ENCODE measurements at regions not wholly inside any gene's neighbourhood (a gene's known extent, or its start where the extent isn't known, plus 50 kb on each side); places are given as distances from the start of the nearest gene placed in this dataset.

DNA sequence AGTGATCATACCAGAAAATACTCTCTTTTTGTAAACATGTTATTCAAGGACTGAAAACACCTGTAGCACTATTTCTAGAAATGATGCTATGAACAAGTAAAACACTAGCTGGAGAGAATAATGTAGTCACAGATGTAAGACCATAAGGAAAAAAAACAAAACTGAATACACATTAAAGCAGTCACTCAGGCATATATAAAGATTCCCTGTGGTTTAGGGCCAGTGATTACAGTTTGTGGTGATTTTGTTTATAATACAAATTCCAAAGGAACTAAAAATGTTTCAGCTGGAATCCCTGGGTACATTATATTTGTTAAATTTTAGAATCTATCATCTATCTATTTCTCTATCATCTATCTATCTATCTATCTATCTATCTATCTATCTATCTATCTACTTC lies 777.8 kb upstream of the FRG1 start:
- Histone ChIP-seq H3K4me3 (no peak overlapping the region), H3K9me3 (no peaks in the 10 kb centered on the region), H3K36me3 (no peaks in the 10 kb centered on the region), H4K20me1 (no peaks in the 10 kb centered on the region), H3K9ac (no peak overlapping the region), H3K4me1 (peaks cover 11% of the 10 kb centered on the region; the same call in 1 of the 2 replicates), H3K27me3 (no peaks in the 10 kb centered on the region), H3K4me2 (no peak overlapping the region), H3K27ac (no peak overlapping the region)
- no peak for TF ChIP-seq Cebpa-rat (IDR thresholded peaks at IDR 0.05)

DNA sequence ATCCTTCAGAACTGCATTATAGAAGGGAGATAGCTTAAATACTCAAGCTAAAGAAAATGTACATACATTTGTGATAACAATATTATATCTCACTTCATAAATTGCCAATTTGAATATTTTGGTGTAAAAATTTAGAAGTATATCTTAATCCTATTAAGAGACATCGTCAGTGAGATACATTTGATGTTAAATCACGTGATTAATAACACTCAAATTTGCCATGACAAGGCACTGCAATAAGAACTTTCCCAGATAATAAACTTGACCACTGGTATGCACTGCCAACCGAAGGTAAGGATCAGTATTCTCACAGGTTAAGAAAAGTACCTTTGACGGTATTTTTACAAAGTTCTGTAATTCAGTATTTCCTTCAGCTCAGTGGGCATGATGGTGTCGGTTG lies 764.7 kb upstream of the FRG1 start:
- H4K20me1 ChIP-seq, result no peaks in the 10 kb centered on the region
- TF ChIP-seq Cebpa-rat (IDR thresholded peaks at IDR 0.05), result no peak
- no peak overlapping the region for H3K9ac ChIP-seq
- H3K4me3 ChIP-seq, result no peak overlapping the region
- no peak overlapping the region for H3K27ac ChIP-seq
- no peak overlapping the region for H3K4me2 ChIP-seq
- no peaks in the 10 kb centered on the region for H3K27me3 ChIP-seq
- H3K4me1 ChIP-seq, result peaks cover 4% of the 10 kb centered on the region; the same call in 1 of the 2 replicates
- H3K9me3 ChIP-seq, result no peaks in the 10 kb centered on the region
- H3K36me3 ChIP-seq, result no peaks in the 10 kb centered on the region

DNA sequence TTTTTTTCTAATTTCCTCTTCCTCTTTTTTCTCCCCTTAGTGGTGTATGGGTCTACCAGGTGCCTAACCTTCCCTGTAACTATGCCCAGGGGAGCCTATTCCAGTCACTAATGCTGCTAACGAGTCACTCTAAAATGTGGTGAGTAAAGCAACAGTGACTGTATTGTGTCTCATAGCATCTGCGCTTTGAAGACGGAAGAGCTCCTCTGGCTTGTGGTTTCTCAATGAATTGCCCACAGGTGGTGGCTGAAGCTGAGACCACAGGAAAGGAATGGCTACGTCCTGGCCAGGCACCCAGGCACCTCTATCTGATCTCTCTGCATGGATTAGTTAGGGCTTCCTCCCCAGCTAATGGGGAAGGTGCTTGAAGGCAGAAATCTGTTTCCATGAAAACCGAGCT lies 763.5 kb upstream of the FRG1 start:
- H3K27ac ChIP-seq, result no peak overlapping the region
- no peaks in the 10 kb centered on the region for H4K20me1 ChIP-seq
- no peaks in the 10 kb centered on the region for H3K27me3 ChIP-seq
- no peak overlapping the region for H3K4me2 ChIP-seq
- H3K9ac ChIP-seq, result no peak overlapping the region
- no peak overlapping the region for H3K4me3 ChIP-seq
- H3K9me3 ChIP-seq, result no peaks in the 10 kb centered on the region
- peaks cover 4% of the 10 kb centered on the region; the same call in 1 of the 2 replicates for H3K4me1 ChIP-seq
- H3K36me3 ChIP-seq, result no peaks in the 10 kb centered on the region
- TF ChIP-seq Cebpa-rat (IDR thresholded peaks at IDR 0.05), result no peak

DNA sequence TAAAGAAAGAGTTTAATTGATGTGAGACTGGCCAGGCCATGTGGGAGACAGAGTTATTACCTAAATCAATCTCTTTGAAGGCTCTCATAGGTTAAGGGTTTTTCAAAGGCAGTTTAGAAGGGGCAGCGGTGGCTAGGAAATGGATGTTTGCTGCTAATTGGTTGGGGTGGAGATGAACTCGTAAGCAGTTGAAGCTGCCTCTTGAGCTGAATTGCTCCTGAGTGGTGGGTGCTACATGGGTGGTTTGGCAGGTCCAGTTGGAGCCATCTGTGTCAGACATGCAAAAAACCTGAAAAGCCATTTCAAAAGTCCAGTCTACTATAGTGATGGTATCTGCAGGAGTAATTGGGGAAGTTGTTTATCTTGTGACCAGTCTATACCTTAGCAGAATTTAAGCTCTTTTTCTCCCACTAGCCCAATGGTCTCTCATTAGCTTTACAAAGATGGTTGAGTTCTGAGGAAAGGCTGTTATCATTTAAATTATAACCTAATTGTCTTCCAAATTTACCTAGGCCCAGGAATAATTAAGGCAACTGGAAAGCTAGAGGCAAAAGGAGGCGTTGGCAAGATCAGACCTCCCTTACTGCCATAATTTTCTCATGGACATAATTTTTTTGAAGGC lies 762.4 kb upstream of the FRG1 start:
- H3K9me3 ChIP-seq, result no peaks in the 10 kb centered on the region
- H3K27ac ChIP-seq, result no peak overlapping the region
- H3K4me1 ChIP-seq, result peaks cover 4% of the 10 kb centered on the region; the same call in 1 of the 2 replicates
- no peaks in the 10 kb centered on the region for H3K36me3 ChIP-seq
- H4K20me1 ChIP-seq, result no peaks in the 10 kb centered on the region
- no peaks in the 10 kb centered on the region for H3K27me3 ChIP-seq
- no peak overlapping the region for H3K4me3 ChIP-seq
- TF ChIP-seq Cebpa-rat (IDR thresholded peaks at IDR 0.05), result no peak
- no peak overlapping the region for H3K9ac ChIP-seq
- no peak overlapping the region for H3K4me2 ChIP-seq

DNA sequence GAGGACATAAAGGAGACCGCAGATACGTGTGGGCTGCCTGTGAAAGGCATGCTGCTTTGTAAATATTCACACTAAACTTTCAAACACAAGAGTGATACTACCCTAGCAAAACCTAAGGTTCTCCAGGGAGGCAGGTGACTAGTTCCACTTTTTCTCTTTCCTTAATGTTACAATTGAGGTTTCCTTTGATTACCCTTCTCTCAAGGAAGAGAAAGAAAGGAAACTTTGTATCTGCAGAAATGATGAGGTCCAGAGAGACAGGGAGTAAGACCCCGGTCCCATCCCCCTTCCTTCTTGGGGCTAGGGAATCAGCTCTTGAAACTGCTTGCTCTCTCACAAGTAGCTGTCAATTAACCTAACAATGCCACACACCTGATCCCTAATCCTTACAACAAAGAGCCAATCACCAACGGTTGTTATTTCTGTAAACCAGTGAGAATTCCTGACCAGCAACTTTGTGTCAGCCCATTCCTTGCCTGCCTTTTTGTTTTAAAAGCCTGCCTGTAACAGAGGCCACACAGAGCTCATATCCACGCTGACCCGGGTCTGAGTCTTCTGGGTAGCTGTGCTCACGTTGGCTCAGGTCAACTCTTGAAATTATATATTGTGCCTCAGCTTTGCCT lies 754.8 kb upstream of the FRG1 start:
- no peak overlapping the region for H3K4me3 ChIP-seq
- no peaks in the 10 kb centered on the region for H4K20me1 ChIP-seq
- H3K36me3 ChIP-seq, result no peaks in the 10 kb centered on the region
- no peak overlapping the region for H3K9ac ChIP-seq
- no peak overlapping the region for H3K4me2 ChIP-seq
- H3K9me3 ChIP-seq, result peaks cover 19% of the 10 kb centered on the region
- H3K27ac ChIP-seq, result no peak overlapping the region
- TF ChIP-seq Cebpa-rat (IDR thresholded peaks at IDR 0.05), result no peak
- no peaks in the 10 kb centered on the region for H3K4me1 ChIP-seq
- no peaks in the 10 kb centered on the region for H3K27me3 ChIP-seq

DNA sequence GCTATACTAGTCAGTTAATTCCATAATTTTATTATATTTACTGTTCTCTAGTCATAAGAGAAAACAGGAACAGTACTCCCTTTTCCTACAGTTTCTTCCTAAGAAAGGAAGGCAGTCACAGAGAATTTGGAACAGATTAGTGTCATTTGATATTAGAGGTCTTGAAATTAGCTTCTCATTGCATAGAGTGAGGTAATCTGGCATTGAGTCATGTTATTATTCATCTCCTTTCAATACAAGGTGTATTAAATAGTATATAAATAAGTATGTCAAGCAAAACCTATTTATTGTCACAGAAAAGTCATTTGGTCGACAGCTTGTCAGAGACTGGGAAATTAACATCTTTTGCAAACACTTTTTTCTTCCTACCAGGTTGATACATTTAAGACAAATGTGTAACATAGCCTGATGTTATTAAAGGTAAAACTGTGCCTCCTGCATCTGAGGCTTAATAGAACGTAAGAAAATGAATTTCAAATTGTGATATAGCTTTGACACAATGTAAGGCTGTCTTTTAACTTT lies 753.1 kb upstream of the FRG1 start:
- H3K9me3 ChIP-seq, result peaks cover 22% of the 10 kb centered on the region
- H3K27ac ChIP-seq, result no peak overlapping the region
- TF ChIP-seq Cebpa-rat (IDR thresholded peaks at IDR 0.05), result no peak

DNA sequence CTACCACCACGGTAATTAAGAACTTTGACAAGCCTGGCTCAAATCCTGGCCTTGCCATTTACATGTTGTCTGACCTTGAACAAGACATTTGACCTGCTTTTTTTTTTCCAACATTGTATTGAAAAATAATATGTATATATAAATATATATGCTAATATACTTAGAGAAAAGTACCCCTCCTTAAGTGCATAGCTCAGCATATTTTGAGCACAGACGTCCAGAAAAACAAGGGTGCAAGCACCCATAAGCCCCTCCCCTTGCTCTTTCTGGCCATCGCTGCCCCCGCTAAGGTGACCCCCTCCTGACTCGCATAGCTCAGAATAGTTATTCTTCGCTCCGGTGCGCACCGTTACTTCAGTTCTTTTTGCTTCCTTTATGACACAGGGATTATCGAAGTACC lies 742.0 kb upstream of the FRG1 start:
- Histone ChIP-seq H3K9ac (no peak overlapping the region), H3K4me2 (no peak overlapping the region), H3K36me3 (no peaks in the 10 kb centered on the region), H3K27me3 (no peaks in the 10 kb centered on the region), H4K20me1 (no peaks in the 10 kb centered on the region), H3K27ac (no peak overlapping the region), H3K4me3 (no peak overlapping the region), H3K4me1 (peaks cover 17% of the 10 kb centered on the region), H3K9me3 (no peaks in the 10 kb centered on the region)
- TF ChIP-seq Cebpa-rat (IDR thresholded peaks at IDR 0.05), result no peak

More for the DNA sequence above, 753.1 kb upstream of the FRG1 start:
- no peak overlapping the region for H3K4me3 ChIP-seq
- no peaks in the 10 kb centered on the region for H3K4me1 ChIP-seq
- no peaks in the 10 kb centered on the region for H3K27me3 ChIP-seq
- H4K20me1 ChIP-seq, result no peaks in the 10 kb centered on the region
- H3K9ac ChIP-seq, result no peak overlapping the region
- H3K36me3 ChIP-seq, result no peaks in the 10 kb centered on the region
- H3K4me2 ChIP-seq, result no peak overlapping the region

DNA sequence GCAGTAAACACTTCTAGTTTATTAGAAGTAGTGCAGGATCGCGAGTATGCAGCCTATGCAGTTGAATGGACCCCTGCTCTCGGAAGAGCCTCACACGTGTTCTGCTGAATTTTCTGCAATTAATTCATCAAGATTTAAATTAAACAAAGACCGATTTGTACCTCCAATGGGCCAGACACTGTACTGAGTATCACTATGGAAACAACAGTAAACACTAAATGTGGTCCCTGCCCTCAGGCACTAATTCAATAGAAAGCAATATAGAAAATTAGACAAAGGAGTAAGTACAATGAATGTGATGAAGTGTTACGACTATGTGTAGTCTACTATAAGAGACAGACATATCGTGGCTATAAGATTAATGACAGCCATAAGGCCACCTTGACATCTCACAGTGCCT lies 740.3 kb upstream of the FRG1 start:
- Histone ChIP-seq H3K4me1 (peaks cover 20% of the 10 kb centered on the region), H3K27me3 (no peaks in the 10 kb centered on the region), H3K9ac (no peak overlapping the region), H4K20me1 (no peaks in the 10 kb centered on the region), H3K9me3 (no peaks in the 10 kb centered on the region), H3K36me3 (no peaks in the 10 kb centered on the region), H3K4me2 (no peak overlapping the region), H3K27ac (no peak overlapping the region), H3K4me3 (no peak overlapping the region)
- TF ChIP-seq Cebpa-rat (IDR thresholded peaks at IDR 0.05), result no peak

DNA sequence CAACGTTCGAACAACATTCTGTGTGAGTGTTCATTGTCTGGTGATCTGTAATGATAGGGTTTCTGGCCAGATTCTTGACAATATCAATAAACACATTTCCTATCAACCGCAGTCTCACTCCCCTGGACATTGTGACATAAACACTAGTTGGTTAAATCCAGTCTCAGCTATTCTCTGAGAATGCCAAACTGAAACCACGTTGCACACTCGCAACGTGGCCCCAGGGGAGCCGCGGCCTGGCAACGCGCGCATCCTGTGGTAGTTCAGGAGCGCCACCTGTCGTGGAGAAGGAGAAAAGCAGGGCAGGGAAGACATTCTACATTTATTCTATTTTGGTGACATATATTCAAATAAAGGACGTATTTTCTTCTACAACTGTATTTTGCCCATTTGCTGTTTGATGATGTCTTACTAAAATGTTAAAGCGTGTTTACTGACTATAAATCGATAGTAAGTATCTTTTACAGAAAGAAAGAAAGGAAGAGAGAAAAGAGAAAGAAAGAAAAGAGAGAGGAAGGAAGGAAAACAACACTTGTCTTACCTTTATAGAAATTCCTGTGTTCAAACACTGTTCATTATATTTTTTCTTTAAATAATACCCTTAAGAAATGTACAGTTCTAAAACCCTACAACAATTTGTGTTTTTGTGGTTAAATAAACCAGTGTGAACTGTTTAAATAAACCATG lies 738.3 kb upstream of the FRG1 start:
- peak overlapping the region; percentile 39; the same call in 1 of the 2 replicates for H3K27ac ChIP-seq
- H3K9me3 ChIP-seq, result no peaks in the 10 kb centered on the region
- TF ChIP-seq Cebpa-rat (IDR thresholded peaks at IDR 0.05), result no peak
- peak overlapping the region; percentile 25; the same call in 1 of the 2 replicates for H3K9ac ChIP-seq
- H3K4me1 ChIP-seq, result peaks cover 20% of the 10 kb centered on the region
- H3K27me3 ChIP-seq, result no peaks in the 10 kb centered on the region
- peak overlapping the region; percentile 56 for H3K4me3 ChIP-seq
- H3K36me3 ChIP-seq, result no peaks in the 10 kb centered on the region
- peak overlapping the region; percentile 77 for H3K4me2 ChIP-seq
- no peaks in the 10 kb centered on the region for H4K20me1 ChIP-seq

DNA sequence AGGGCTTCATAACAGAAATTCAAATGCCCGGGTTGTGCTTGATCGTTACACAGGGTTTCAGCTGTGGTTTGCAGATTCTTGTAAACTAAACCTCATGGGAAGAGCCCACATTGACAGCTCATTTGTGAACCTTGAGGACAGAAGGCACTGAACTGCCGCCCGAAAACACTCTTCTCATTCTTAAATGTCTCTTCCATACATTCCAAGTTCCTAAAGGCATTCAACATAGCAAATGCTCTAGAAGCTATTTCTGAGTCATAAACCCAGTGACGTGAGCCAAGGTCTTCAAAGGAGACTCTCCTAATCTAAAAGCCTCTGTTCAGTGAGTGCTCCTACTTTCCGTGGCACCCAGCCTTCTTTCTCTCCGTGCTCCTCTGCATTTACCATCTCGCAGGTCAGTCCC lies 737.8 kb upstream of the FRG1 start:
- Histone ChIP-seq H4K20me1 (no peaks in the 10 kb centered on the region), H3K4me1 (peaks cover 20% of the 10 kb centered on the region), H3K27ac (peak overlapping the region; percentile 39; the same call in 1 of the 2 replicates), H3K9me3 (no peaks in the 10 kb centered on the region), H3K36me3 (no peaks in the 10 kb centered on the region), H3K4me2 (peak overlapping the region; percentile 77), H3K4me3 (peak overlapping the region; percentile 56), H3K9ac (peak overlapping the region; percentile 25; the same call in 1 of the 2 replicates), H3K27me3 (no peaks in the 10 kb centered on the region)
- TF ChIP-seq Cebpa-rat (IDR thresholded peaks at IDR 0.05), result no peak
